Natural killer cell treated with Interleukin-12 subunit alpha and Interleukin-12 subunit beta and Interleukin-15 and Interleukin-18, amount 100 ng/mL, for 72 hours (primary cell): ENCODE measurements at regions not wholly inside any gene's neighbourhood (a gene's known extent, or its start where the extent isn't known, plus 50 kb on each side); places are given as distances from the start of the nearest gene placed in this dataset.

Source experiments
- ATAC-seq, 2 donors: fragments of 150-1000 bp; cut with Tn5 transposase in 1 of 2; sonication (Bioruptor Pico), chemical (Tn5 transposase) in 1 of 2; 2 replicates each; pipeline ENCODE4 v1.10.0; 2021
- DNase-seq: peaks from one replicate; pipeline ENCODE4 v3.0.0; 2022; ENCODE audit warnings: low spot score
- H3K27ac Mint-ChIP-seq, 2 donors: 1 replicate in 1 of 2; 2 replicates in 1 of 2; pipeline ENCODE4 v1.8.0; 2022; ENCODE audit warnings: mixed read lengths in 2 of 2, mild to moderate bottlenecking in 1 of 2, moderate library complexity in 1 of 2
- H3K27me3 Mint-ChIP-seq, 2 donors: 1 replicate in 1 of 2; 2 replicates in 1 of 2; pipeline ENCODE4 v1.8.0; 2022; ENCODE audit warnings: mixed read lengths in 2 of 2
- H3K36me3 Mint-ChIP-seq: one replicate; pipeline ENCODE4 v1.8.0; 2022; ENCODE audit warnings: mixed read lengths
- H3K4me1 Mint-ChIP-seq, 2 donors: 1 replicate in 1 of 2; 2 replicates in 1 of 2; pipeline ENCODE4 v1.8.0; 2022; ENCODE audit warnings: low read depth in 2 of 2, mixed read lengths in 2 of 2, mild to moderate bottlenecking in 1 of 2
- H3K4me3 Mint-ChIP-seq: one replicate; pipeline ENCODE4 v1.8.0; 2022; ENCODE audit warnings: mixed read lengths
- H3K9me3 Mint-ChIP-seq: 2 replicates; pipeline ENCODE4 v1.8.0; 2022; ENCODE audit warnings: mixed read lengths

- H3K27ac Mint-ChIP-seq = no peak overlapping the region
- ATAC-seq (no peak), DNase-seq (no peak)
- no peaks in the 10 kb centered on the region for H3K27me3 Mint-ChIP-seq
- no peak overlapping the region for H3K4me3 Mint-ChIP-seq
- peaks cover 5 to 7% of the 10 kb centered on the region in 2 donors for H3K4me1 Mint-ChIP-seq
- H3K9me3 Mint-ChIP-seq = no peaks in the 10 kb centered on the region
- no peaks in the 10 kb centered on the region for H3K36me3 Mint-ChIP-seq
Measured at GRCh38 chr12:90301561-90302133, 593.0 kb upstream of the ATP2B1 start.

- H3K27ac Mint-ChIP-seq = no peak overlapping the region
- peaks cover 0 to 2% of the 10 kb centered on the region in 2 donors for H3K27me3 Mint-ChIP-seq
- H3K9me3 Mint-ChIP-seq = no peaks in the 10 kb centered on the region
- peaks cover 5 to 7% of the 10 kb centered on the region in 2 donors for H3K4me1 Mint-ChIP-seq
- no peaks in the 10 kb centered on the region for H3K36me3 Mint-ChIP-seq
- DNase-seq (no peak), ATAC-seq (no peak)
- H3K4me3 Mint-ChIP-seq = no peak overlapping the region
Measured at GRCh38 chr12:90301095-90301494, 592.5 kb upstream of the ATP2B1 start.

GRCh38 chr12:90299666-90300065 is 591.0 kb upstream of the ATP2B1 start:
- H3K36me3 Mint-ChIP-seq = no peaks in the 10 kb centered on the region
- peaks cover 5 to 7% of the 10 kb centered on the region in 2 donors for H3K4me1 Mint-ChIP-seq
- no peaks in the 10 kb centered on the region for H3K9me3 Mint-ChIP-seq
- ATAC-seq = no peak
- peak overlapping the region; percentile 31 for H3K4me3 Mint-ChIP-seq
- H3K27me3 Mint-ChIP-seq = peaks cover 0 to 6% of the 10 kb centered on the region in 2 donors
- no peak for DNase-seq
- H3K27ac Mint-ChIP-seq = no peak overlapping the region

- Mint-ChIP-seq H3K9me3 (no peaks in the 10 kb centered on the region), H3K36me3 (no peaks in the 10 kb centered on the region), H3K4me3 (peak overlapping the region; percentile 31), H3K4me1 (peaks cover 5 to 7% of the 10 kb centered on the region in 2 donors), H3K27ac (no peak overlapping the region), H3K27me3 (peaks cover 0 to 6% of the 10 kb centered on the region in 2 donors)
- DNase-seq (no peak), ATAC-seq (no peak)
Measured at GRCh38 chr12:90299121-90299520, 590.5 kb upstream of the ATP2B1 start.

- Mint-ChIP-seq H3K9me3 (no peaks in the 10 kb centered on the region), H3K4me3 (peak overlapping the region; percentile 22), H3K27me3 (peaks cover 2 to 6% of the 10 kb centered on the region in 2 donors), H3K27ac (no peak overlapping the region), H3K4me1 (peaks cover 5 to 7% of the 10 kb centered on the region in 2 donors), H3K36me3 (no peaks in the 10 kb centered on the region)
- ATAC-seq (peak in 1 of 2 donors; percentile 56), DNase-seq (no peak)
Measured at GRCh38 chr12:90298289-90298948, 589.8 kb upstream of the ATP2B1 start.

DNA sequence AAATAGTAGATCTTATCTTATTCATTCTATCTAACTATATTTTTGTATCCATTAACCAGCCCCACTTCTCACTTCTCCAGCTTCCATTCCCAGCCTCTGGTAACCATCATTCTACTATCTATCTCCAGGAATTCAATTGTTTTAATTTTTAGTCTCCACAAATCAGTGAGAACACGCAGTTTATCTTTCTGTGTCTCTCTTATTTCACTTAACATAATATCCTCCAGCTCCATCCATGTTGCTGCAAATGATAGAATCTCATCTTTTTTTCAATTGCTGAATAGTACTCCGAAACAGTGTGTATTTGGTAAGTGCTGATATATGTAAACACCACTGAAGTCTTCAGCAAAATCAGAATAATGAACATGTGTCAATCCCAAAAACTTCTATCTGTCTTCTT is 587.2 kb upstream of the ATP2B1 start:
- Mint-ChIP-seq H3K4me1 (peaks cover 5 to 7% of the 10 kb centered on the region in 2 donors), H3K27me3 (peaks cover 4 to 6% of the 10 kb centered on the region in 2 donors)

DNA sequence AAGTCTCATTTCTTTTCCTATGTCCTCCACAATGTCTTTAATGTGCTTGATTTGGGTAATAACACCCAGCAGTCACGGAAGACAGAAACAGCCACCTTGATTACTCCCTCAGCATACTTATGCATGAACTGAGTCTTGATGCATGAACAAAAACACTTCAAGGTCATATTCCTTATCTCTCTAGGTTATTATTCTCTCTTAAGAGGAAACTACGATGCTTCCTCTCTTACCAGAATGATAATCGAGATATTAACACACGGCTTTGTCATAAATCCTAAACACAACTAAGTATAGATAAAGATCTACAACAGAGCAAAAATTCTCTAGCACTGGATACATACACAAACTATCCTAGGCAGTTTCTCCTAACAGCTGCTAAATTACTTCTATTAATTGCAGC is 583.5 kb upstream of the ATP2B1 start:
- no peak overlapping the region for H3K4me3 Mint-ChIP-seq
- H3K27me3 Mint-ChIP-seq = peaks cover 4 to 6% of the 10 kb centered on the region in 2 donors
- ATAC-seq (no peak), DNase-seq (no peak)
- H3K36me3 Mint-ChIP-seq = peaks cover 12% of the 10 kb centered on the region
- H3K4me1 Mint-ChIP-seq = no peaks in the 10 kb centered on the region
- peaks cover 12% of the 10 kb centered on the region for H3K9me3 Mint-ChIP-seq
- H3K27ac Mint-ChIP-seq = no peak overlapping the region

More for the DNA sequence above, 587.2 kb upstream of the ATP2B1 start:
- peaks cover 2% of the 10 kb centered on the region for H3K9me3 Mint-ChIP-seq
- no peak overlapping the region for H3K4me3 Mint-ChIP-seq
- DNase-seq (no peak), ATAC-seq (no peak)
- no peaks in the 10 kb centered on the region for H3K36me3 Mint-ChIP-seq
- no peak overlapping the region for H3K27ac Mint-ChIP-seq

- Mint-ChIP-seq H3K36me3 (peaks cover 12% of the 10 kb centered on the region), H3K4me3 (no peak overlapping the region), H3K27ac (no peak overlapping the region), H3K27me3 (peaks cover 4 to 6% of the 10 kb centered on the region in 2 donors), H3K9me3 (peaks cover 12% of the 10 kb centered on the region), H3K4me1 (no peaks in the 10 kb centered on the region)
- DNase-seq = no peak
- ATAC-seq = no peak
Measured at GRCh38 chr12:90290980-90291975, 582.6 kb upstream of the ATP2B1 start.

- DNase-seq (no peak), ATAC-seq (no peak)
- H3K4me1 Mint-ChIP-seq = no peaks in the 10 kb centered on the region
- peaks cover 0 to 2% of the 10 kb centered on the region in 2 donors for H3K27me3 Mint-ChIP-seq
- H3K27ac Mint-ChIP-seq = no peak overlapping the region
- peaks cover 12% of the 10 kb centered on the region for H3K9me3 Mint-ChIP-seq
- peaks cover 12% of the 10 kb centered on the region for H3K36me3 Mint-ChIP-seq
- no peak overlapping the region for H3K4me3 Mint-ChIP-seq
Measured at GRCh38 chr12:90287585-90287984, 578.9 kb upstream of the ATP2B1 start.

DNA sequence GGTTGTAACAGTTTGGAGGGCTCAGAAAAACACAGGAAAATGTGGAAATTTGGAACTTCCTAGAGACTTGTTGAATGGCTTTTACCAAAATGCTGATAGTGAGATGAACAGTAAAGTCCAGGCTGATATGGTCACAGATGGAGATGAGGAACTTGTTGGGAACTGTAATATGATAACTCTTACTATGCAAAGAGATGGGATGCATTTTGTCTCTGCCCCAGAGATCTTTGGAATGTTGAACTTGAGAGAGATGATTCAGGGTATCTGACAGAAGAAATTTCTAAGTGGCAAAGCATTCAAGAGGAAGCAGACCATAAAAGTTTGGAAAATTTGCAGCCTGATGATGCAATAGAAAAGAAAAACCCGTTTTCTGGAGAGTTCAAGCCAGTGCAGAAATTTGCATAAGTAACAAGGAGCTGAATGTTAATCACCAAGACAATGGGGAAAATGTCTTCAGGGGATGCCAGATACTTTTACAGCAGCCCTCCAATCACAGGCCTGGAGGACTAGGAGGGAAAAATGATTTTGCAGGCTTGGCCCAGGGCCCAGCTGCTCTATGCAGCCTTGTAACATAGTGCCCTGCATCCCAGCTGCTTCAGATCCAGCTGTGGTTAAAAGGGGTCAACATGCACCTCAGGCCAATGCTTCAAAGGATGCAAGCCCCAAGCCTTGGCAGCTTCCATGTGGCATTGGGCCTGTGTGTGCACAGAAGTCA is 572.7 kb upstream of the ATP2B1 start:
- peaks cover 15% of the 10 kb centered on the region in 2 donors for H3K4me1 Mint-ChIP-seq
- H3K9me3 Mint-ChIP-seq = peaks cover 6% of the 10 kb centered on the region
- H3K4me3 Mint-ChIP-seq = peak overlapping the region; percentile 50
- ATAC-seq = no peak
- H3K27ac Mint-ChIP-seq = peak overlapping the region; percentile 2 to 60
- H3K36me3 Mint-ChIP-seq = peaks cover 16% of the 10 kb centered on the region
- DNase-seq = no peak
- no peaks in the 10 kb centered on the region for H3K27me3 Mint-ChIP-seq

- H3K9me3 Mint-ChIP-seq = peaks cover 6% of the 10 kb centered on the region
Measured at GRCh38 chr12:90280564-90281058, 572.0 kb upstream of the ATP2B1 start.

DNA sequence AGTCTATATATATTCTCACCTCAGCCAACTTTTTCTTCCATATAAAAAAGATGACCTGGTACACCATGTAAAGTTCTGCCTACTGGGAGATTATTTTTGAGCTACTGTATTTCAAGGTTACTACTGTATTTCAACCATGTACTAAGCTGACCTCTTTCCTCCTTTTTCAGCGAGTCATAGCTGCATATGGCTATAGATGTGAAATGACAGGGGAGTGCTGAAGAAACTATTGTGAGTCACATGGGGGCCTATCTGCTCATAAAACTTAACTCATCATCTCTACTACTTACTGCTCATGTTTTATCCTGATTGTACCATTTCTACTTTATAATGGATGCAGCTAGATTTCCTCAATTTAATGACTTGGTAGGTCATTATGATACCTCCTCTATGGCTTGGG is 571.4 kb upstream of the ATP2B1 start:
- H3K36me3 Mint-ChIP-seq = peaks cover 16% of the 10 kb centered on the region
- peaks cover 0 to 5% of the 10 kb centered on the region in 2 donors for H3K27me3 Mint-ChIP-seq
- peaks cover 15% of the 10 kb centered on the region in 2 donors for H3K4me1 Mint-ChIP-seq
- H3K27ac Mint-ChIP-seq = peak overlapping the region; percentile 2 to 60
- ATAC-seq = peak; percentile 79 to 81
- H3K9me3 Mint-ChIP-seq = peaks cover 6% of the 10 kb centered on the region
- H3K4me3 Mint-ChIP-seq = no peak overlapping the region
- no peak for DNase-seq

More at GRCh38 chr12:90280564-90281058, 572.0 kb upstream of the ATP2B1 start:
- DNase-seq (peak; percentile 66), ATAC-seq (peak; percentile 71 to 86)
- Mint-ChIP-seq H3K36me3 (peaks cover 16% of the 10 kb centered on the region), H3K4me1 (peaks cover 15% of the 10 kb centered on the region in 2 donors), H3K27ac (peak overlapping the region; percentile 2 to 60), H3K27me3 (no peaks in the 10 kb centered on the region), H3K4me3 (peak overlapping the region; percentile 50)

- H3K4me3 Mint-ChIP-seq = no peak overlapping the region
- H3K27me3 Mint-ChIP-seq = peaks cover 6 to 12% of the 10 kb centered on the region in 2 donors
- H3K36me3 Mint-ChIP-seq = peaks cover 4% of the 10 kb centered on the region
- ATAC-seq (peak in 1 of 2 donors; percentile 24), DNase-seq (no peak)
- H3K9me3 Mint-ChIP-seq = no peaks in the 10 kb centered on the region
- no peak overlapping the region for H3K27ac Mint-ChIP-seq
- H3K4me1 Mint-ChIP-seq = peaks cover 4% of the 10 kb centered on the region in 2 donors
Measured at GRCh38 chr12:90275088-90275487, 566.5 kb upstream of the ATP2B1 start.
